ENCODE measurements at regions not wholly inside any gene's neighbourhood (a gene's known extent, or its start where the extent isn't known, plus 50 kb on each side); places are given as distances from the start of the nearest gene placed in this dataset.

DNA sequence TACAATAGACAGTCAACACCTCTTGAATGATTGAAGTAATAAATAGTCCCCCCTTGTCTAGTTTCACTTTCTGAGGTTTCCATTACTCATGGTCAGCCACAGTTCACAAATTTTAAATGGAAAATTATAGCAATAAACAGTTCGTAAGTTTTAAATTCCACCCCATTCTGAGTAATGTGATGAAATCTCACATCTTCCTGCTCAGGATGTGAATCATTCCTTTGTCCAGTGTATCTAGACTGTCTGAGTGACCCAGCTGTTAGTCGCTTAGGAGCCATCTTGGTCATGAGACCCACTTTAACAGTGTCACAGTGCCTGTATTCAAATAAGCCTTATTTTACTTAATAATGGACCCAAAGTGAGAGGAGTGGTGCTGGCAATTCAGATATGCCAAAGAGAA, 311.6 kb upstream of the PRR16 start:
- TF ChIP-seq EZH2phosphoT487 (IDR thresholded peaks at IDR 0.05; ENCODE audit: borderline replicate concordance, low read depth, low read length): no peak
- TF ChIP-seq, protein P1, sequence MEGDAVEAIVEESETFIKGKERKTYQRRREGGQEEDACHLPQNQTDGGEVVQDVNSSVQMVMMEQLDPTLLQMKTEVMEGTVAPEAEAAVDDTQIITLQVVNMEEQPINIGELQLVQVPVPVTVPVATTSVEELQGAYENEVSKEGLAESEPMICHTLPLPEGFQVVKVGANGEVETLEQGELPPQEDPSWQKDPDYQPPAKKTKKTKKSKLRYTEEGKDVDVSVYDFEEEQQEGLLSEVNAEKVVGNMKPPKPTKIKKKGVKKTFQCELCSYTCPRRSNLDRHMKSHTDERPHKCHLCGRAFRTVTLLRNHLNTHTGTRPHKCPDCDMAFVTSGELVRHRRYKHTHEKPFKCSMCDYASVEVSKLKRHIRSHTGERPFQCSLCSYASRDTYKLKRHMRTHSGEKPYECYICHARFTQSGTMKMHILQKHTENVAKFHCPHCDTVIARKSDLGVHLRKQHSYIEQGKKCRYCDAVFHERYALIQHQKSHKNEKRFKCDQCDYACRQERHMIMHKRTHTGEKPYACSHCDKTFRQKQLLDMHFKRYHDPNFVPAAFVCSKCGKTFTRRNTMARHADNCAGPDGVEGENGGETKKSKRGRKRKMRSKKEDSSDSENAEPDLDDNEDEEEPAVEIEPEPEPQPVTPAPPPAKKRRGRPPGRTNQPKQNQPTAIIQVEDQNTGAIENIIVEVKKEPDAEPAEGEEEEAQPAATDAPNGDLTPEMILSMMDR (conservative IDR thresholded peaks at IDR 0.05; ENCODE audit: low read length): no peak

Measured in OCI-LY7 (cell line).